NCI-H1417 (cell line): ENCODE measurements at regions not wholly inside any gene's neighbourhood (a gene's known extent, or its start where the extent isn't known, plus 50 kb on each side); places are given as distances from the start of the nearest gene placed in this dataset.

Source experiments
- DNase-seq, 3 experiments: peaks; one replicate each; lab custom pipeline; 2025; lab: John Stamatoyannopoulos, UW

- DNase-seq = no peak
Measured at GRCh38 chr5:32504329-32504988, 59.9 kb upstream of the ZFR start.

- no peak for DNase-seq
Measured at GRCh38 chr5:32503261-32503660, 58.7 kb upstream of the ZFR start.

DNA sequence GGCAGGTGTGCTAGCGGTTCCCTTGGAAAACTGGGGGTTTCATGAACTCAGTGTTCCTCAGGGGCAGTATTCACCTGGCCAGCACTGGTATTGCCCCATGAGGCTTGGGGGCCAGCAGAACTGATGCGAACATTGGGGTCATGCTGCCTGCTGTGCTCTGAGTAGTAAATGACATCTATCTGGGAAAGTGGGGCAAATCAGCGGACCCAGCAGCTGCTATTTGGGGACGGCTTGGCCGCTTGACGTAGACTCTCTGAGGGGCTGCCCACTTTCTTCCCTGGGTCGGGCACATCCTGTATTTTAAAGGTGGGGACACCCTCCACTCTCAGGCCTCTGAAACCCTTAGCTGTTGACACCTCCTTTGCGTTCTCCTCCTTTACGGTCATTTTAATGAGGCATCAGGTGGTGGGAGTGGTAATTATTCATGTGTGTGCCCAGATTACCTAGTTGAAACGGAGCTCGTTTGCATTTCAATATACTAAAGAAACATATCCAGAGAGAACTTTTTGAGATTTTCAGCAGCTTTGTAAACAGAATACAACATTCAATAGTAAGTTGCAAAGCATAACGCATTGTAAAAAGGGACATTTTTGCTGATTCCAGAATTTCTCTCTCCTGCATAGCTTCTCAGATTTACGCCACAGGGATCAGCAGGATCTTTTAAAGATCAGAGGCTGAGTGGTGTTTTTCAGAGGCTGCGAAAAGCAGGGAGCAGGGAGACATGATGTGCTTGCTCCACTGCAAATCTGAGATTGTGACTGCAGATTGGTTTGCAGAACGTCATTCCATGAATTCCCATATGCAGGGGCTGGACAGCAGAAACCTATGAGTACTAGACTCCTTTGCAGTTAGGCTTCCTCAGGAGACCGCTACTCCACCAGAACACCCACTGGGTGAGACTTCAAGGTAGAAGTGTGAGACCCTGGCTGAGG, 56.8 kb upstream of the ZFR start:
- DNase-seq = no peak

DNA sequence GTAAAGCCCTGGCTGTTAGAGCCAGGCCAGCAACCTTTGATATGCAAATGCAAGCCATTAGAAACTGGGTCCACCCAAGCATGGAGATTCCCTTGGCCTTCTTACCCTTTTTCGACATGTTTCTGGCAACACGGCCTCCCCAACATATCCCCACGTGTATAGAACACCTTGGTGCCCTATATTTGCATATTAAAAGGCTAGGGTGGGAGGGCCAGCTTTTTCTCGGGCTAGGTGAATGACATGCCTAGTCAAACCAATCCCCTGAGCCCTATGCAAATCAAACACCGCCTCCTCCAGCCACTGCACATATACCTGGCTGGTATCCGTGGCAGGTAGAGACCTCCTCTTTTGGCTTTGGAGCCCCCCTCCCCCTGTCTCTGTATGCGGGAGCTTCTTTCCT, 55.6 kb upstream of the ZFR start:
- DNase-seq = no peak

DNA sequence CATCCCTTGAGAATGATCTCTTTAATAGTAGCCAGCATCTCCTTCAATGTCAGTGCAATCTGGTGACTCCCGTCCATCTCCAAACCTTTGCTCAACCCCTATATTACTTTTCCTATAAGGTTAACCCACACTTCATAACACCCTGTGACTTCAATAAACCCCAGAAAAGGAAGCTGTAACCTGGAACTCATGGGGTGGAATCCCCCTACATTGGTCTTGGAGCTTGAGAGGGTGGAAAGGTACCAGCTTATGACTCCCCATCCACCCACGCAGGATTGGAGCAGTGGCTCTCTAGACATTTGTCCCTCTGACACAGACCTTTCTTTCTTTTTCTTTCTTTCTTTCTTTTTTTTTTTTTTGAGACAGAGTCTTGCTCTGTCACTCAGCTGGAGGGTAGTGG, 54.7 kb upstream of the ZFR start:
- no peak for DNase-seq

- no peak for DNase-seq
Measured at GRCh38 chr5:32498484-32498883, 53.9 kb upstream of the ZFR start.

GRCh38 chr5:32496104-32496503, 51.6 kb upstream of the ZFR start:
- no peak for DNase-seq

DNA sequence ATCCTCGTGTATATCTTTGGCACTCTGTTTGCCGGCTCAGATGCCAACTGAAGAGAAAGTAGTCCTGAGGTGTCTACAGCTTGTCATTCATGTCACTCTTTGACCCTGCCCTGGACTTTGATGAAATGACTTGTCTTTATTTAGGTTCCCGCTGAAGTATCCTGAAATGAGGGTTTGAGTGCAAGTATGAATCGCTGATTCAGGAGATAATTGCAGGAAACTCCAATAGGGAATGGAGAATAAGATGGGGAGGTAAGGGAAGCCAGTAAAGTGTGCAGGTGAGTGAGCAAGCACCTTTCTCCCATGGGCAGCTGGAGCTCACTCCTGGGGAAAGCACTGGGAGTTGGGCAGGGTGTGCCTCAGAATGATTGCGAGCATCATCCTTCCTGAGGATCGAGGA, 50.3 kb upstream of the ZFR start:
- no peak for DNase-seq
